IMR-90 (cell line): ENCODE measurements at regions not wholly inside any gene's neighbourhood (a gene's known extent, or its start where the extent isn't known, plus 50 kb on each side); places are given as distances from the start of the nearest gene placed in this dataset.

ENCODE experiments used
- ATAC-seq: fragments of 200-7000 bp; cut with Tn5 transposase; 2 replicates; pipeline ENCODE4 v1.9.1; 2020; ENCODE audit warnings: low read depth, mild to moderate bottlenecking, moderate library complexity
- BruUV-seq: library from RNA; stranded (reverse); fragments of 400-500 nt; replicated peaks from 2 replicates; lab custom pipeline; 2021; lab: Mats Ljungman, UMichigan
- CTCF ChIA-PET: fragments of 300-600 bp; formaldehyde crosslinking; extraction: SDS; loops from one replicate; lab custom pipeline; 2021; ENCODE audit warnings: antibody characterized with exemption; lab: Yijun Ruan, JAX
- POLR2A ChIA-PET: fragments of 300-600 bp; sonication (Branson Sonifier 250); formaldehyde crosslinking; loops from one replicate; lab custom pipeline; 2022; ENCODE audit warnings: antibody characterized with exemption; ENCODE audit not compliant: unreplicated experiment; lab: Charles Lee
- DNase-seq: peaks from one replicate; pipeline ENCODE4 v3.0.0; 2013
- H2AFZ ChIP-seq: replicated peaks from 2 replicates; pipeline ENCODE3; 2013; ENCODE audit warnings: low read length, mild to moderate bottlenecking; ENCODE audit not compliant: poor library complexity
- H2AK5ac ChIP-seq: 2 replicates; pipeline ENCODE4 v1.6.1; 2013; ENCODE audit warnings: low read depth, low read length, inconsistent platforms
- H2AK9ac ChIP-seq: replicated peaks from 2 replicates; pipeline ENCODE3; 2013; ENCODE audit warnings: mild to moderate bottlenecking, low read depth, low read length, moderate library complexity; ENCODE audit not compliant: poor library complexity
- H2BK120ac ChIP-seq: 2 replicates; pipeline ENCODE4 v1.6.1; 2013; ENCODE audit warnings: low read depth, low read length, inconsistent platforms
- H2BK15ac ChIP-seq: 3 replicates; pipeline ENCODE4 v1.6.1; 2013; ENCODE audit warnings: low read depth, low read length, inconsistent platforms
- H2BK20ac ChIP-seq: 2 replicates; pipeline ENCODE4 v1.6.1; 2013; ENCODE audit warnings: low read depth, mild to moderate bottlenecking, inconsistent platforms, low read length, moderate library complexity
- H2BK5ac ChIP-seq: 2 replicates; pipeline ENCODE4 v1.6.1; 2013; ENCODE audit warnings: mild to moderate bottlenecking, low read depth, low read length, inconsistent platforms; ENCODE audit not compliant: poor library complexity, severe bottlenecking
- H3K14ac ChIP-seq: replicated peaks from 2 replicates; pipeline ENCODE4 v1.6.1; 2013; ENCODE audit warnings: low read depth, low read length, inconsistent platforms
- H3K18ac ChIP-seq: 2 replicates; pipeline ENCODE4 v1.6.1; 2013; ENCODE audit warnings: low read depth, low read length, control low read depth
- H3K23ac ChIP-seq: 2 replicates; pipeline ENCODE4 v1.6.1; 2013; ENCODE audit warnings: low read depth, low read length, inconsistent platforms
- H3K27ac ChIP-seq: 2 replicates; pipeline ENCODE4 v1.5.1; 2013; ENCODE audit warnings: mild to moderate bottlenecking, control low read depth, low read length; ENCODE audit not compliant: insufficient read depth
- H3K27me3 ChIP-seq: 2 replicates; pipeline ENCODE4 v1.6.1; 2013; ENCODE audit warnings: low read length; ENCODE audit not compliant: control insufficient read depth, insufficient read depth
- H3K36me3 ChIP-seq: 2 replicates; pipeline ENCODE4 v1.6.1; 2013; ENCODE audit warnings: low read length, mixed read lengths; ENCODE audit not compliant: control insufficient read depth, insufficient read depth
- H3K4ac ChIP-seq: 2 replicates; pipeline ENCODE4 v1.6.1; 2013; ENCODE audit warnings: low read depth, low read length, inconsistent platforms
- H3K4me1 ChIP-seq: 2 replicates; pipeline ENCODE4 v1.6.1; 2013; ENCODE audit warnings: low read length, mixed read lengths; ENCODE audit not compliant: control insufficient read depth, insufficient read depth
- H3K4me2 ChIP-seq: 2 replicates; pipeline ENCODE4 v1.6.1; 2013; ENCODE audit warnings: low read depth, mild to moderate bottlenecking, control low read depth, low read length, moderate library complexity
- H3K4me3 ChIP-seq: 2 replicates; pipeline ENCODE4 v1.5.1; 2013; ENCODE audit warnings: low read depth, mild to moderate bottlenecking, control low read depth, low read length, moderate library complexity; ENCODE audit not compliant: insufficient read depth
- H3K56ac ChIP-seq: 2 replicates; pipeline ENCODE4 v1.6.1; 2013; ENCODE audit warnings: low read length, inconsistent platforms; ENCODE audit not compliant: insufficient read depth; ENCODE audit errors: extremely low read depth
- H3K79me1 ChIP-seq, 2 experiments: 2 replicates each; pipeline ENCODE4 v1.6.1; 2013; ENCODE audit warnings: low read length in 2 of 2, inconsistent platforms in 1 of 2, low read depth in 1 of 2
- H3K9ac ChIP-seq: 2 replicates; pipeline ENCODE4 v1.6.1; 2013; ENCODE audit warnings: low read depth, low read length, control low read depth
- H3K9me1 ChIP-seq: 2 replicates; pipeline ENCODE4 v1.6.1; 2013; ENCODE audit warnings: low read length, inconsistent platforms; ENCODE audit not compliant: insufficient read depth
- H3K9me3 ChIP-seq: 2 replicates; pipeline ENCODE4 v1.6.1; 2013; ENCODE audit warnings: low read length; ENCODE audit not compliant: control insufficient read depth, insufficient read depth
- H4K20me1 ChIP-seq: 2 replicates; pipeline ENCODE4 v1.6.1; 2013; ENCODE audit warnings: low read length, inconsistent platforms; ENCODE audit not compliant: insufficient read depth
- H4K5ac ChIP-seq: 2 replicates; pipeline ENCODE4 v1.6.1; 2013; ENCODE audit warnings: mild to moderate bottlenecking, low read depth, low read length, control low read depth
- H4K8ac ChIP-seq, 2 experiments: 2 replicates each; pipeline ENCODE4 v1.6.1; 2013; ENCODE audit warnings: low read depth in 2 of 2, low read length in 2 of 2, control low read depth in 1 of 2, inconsistent platforms in 1 of 2
- H4K91ac ChIP-seq: 2 replicates; pipeline ENCODE4 v1.6.1; 2013; ENCODE audit warnings: low read depth, low read length, inconsistent platforms; ENCODE audit not compliant: insufficient read depth
- BHLHE40 ChIP-seq: fragments of 150-350 bp; IDR thresholded peaks from 2 replicates; pipeline ENCODE4 v1.6.1; 2016; ENCODE audit warnings: mild to moderate bottlenecking, low read depth, low read length
- CEBPB ChIP-seq: IDR thresholded peaks from 2 replicates; pipeline ENCODE4 v1.6.1; 2012; ENCODE audit warnings: low read depth, low read length, improper control_type of control experiment
- CHD1 ChIP-seq: IDR thresholded peaks from 2 replicates; pipeline ENCODE4 v1.6.1; 2012; ENCODE audit warnings: low read depth, low read length, improper control_type of control experiment
- FOS ChIP-seq: fragments of 150-350 bp; IDR thresholded peaks from 2 replicates; pipeline ENCODE4 v1.6.1; 2016; ENCODE audit warnings: low read depth, low read length
- MAFK ChIP-seq: IDR thresholded peaks from 2 replicates; pipeline ENCODE4 v1.6.1; 2012; ENCODE audit warnings: low read depth, low read length, improper control_type of control experiment
- MAZ ChIP-seq: IDR thresholded peaks from 2 replicates; pipeline ENCODE4 v1.6.1; 2012; ENCODE audit warnings: low read depth, mild to moderate bottlenecking, low read length, improper control_type of control experiment, moderate library complexity, borderline replicate concordance
- MXI1 ChIP-seq: IDR thresholded peaks from 2 replicates; pipeline ENCODE4 v1.6.1; 2012; ENCODE audit warnings: low read depth, mild to moderate bottlenecking, low read length, moderate library complexity, borderline replicate concordance
- NFE2L2 ChIP-seq: fragments of 150-350 bp; IDR thresholded peaks from 2 replicates; pipeline ENCODE4 v1.6.1; 2016; ENCODE audit warnings: low read depth, mild to moderate bottlenecking, low read length
- POLR2A ChIP-seq: IDR thresholded peaks from 2 replicates; pipeline ENCODE4 v1.6.1; 2012; ENCODE audit warnings: mild to moderate bottlenecking, low read depth, low read length
- RAD21 ChIP-seq: IDR thresholded peaks from 2 replicates; pipeline ENCODE4 v1.6.1; 2012; ENCODE audit warnings: low read length, improper control_type of control experiment
- RCOR1 ChIP-seq: IDR thresholded peaks from 2 replicates; pipeline ENCODE4 v1.6.1; 2012; ENCODE audit warnings: mild to moderate bottlenecking, low read length, improper control_type of control experiment; ENCODE audit not compliant: insufficient replicate concordance
- RFX5 ChIP-seq: IDR thresholded peaks from 2 replicates; pipeline ENCODE4 v1.8.0; 2012; ENCODE audit warnings: low read depth, mild to moderate bottlenecking, low read length, moderate library complexity
- SMC3 ChIP-seq: fragments of 150-350 bp; IDR thresholded peaks from 2 replicates; pipeline ENCODE4 v1.6.1; 2016; ENCODE audit warnings: low read depth, mild to moderate bottlenecking, antibody characterized with exemption, low read length, moderate library complexity
- USF2 ChIP-seq: fragments of 150-350 bp; IDR thresholded peaks from 2 replicates; pipeline ENCODE4 v1.6.1; 2017; ENCODE audit warnings: mild to moderate bottlenecking, antibody characterized with exemption, low read length, low read depth
- WGBS, 2 experiments: methylation state at CpG; one replicate each; pipeline versions ENCODE4 v1.1.5 to v1.1.7; 2013; ENCODE audit warnings: missing lambda C conversion rate in 2 of 2; ENCODE audit not compliant: insufficient read length in 1 of 2; ENCODE audit errors: extremely low coverage in 2 of 2; 5-methylcytosine and 5-hydroxymethylcytosine counted together
- dilution Hi-C: fragments of 300-500 bp; cut with HindIII; formaldehyde crosslinking; loops from one replicate; pipeline ENCODE4 v1.14.3; 2018; ENCODE audit warnings: low sequenced_read_pairs; ENCODE audit not compliant: unreplicated experiment
- in situ Hi-C: fragments of 300-500 bp; cut with MboI; formaldehyde crosslinking; loops from 3 replicates; pipeline ENCODE4 v1.14.3; 2019; ENCODE audit warnings: low sequenced_read_pairs, inconsistent platforms, mixed read lengths
- intact Hi-C: fragments of 100-400 bp; cut with micrococcal nuclease; formaldehyde crosslinking; loops from 2 replicates; pipeline ENCODE4 v1.10.0; 2022
- TF ChIP-seq, protein P1 (sequence below): fragments of 150-350 bp; IDR thresholded peaks from 2 replicates; pipeline ENCODE4 v1.6.1; 2016; ENCODE audit warnings: low read depth, mild to moderate bottlenecking, low read length, moderate library complexity, borderline replicate concordance
- TF ChIP-seq, protein P2 (sequence below): conservative IDR thresholded peaks from 2 replicates; pipeline ENCODE4 v1.5.1; 2012; ENCODE audit warnings: mild to moderate bottlenecking, low read depth, low read length, improper control_type of control experiment

DNA sequence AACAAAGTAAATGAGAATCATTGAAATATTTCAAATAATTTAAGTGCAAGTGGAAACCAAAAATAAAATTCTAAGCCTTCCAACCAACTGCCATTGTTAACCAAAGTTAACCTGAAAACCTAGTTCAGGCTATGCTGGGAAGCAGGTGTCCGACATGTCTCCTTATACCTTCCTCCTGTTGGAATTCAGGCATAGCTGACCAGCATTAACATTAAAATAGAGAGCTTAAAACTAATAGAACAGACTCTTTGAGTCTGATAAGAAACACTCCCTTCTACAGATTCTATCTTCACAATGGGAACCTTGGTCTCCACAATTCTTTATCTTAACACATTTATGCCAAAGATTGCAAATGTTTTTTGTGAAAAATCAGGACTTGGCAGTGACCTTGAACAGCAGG lies 1004.9 kb upstream of the NRXN1 start:
- CTCF ChIA-PET: no interaction called here
- intact Hi-C loops: no loop called here

More for the DNA sequence above, 1004.9 kb upstream of the NRXN1 start:
- Histone ChIP-seq H3K4me1 (no peaks in the 10 kb centered on the region), H3K18ac (no peak overlapping the region), H4K20me1 (no peaks in the 10 kb centered on the region), H3K23ac (no peak overlapping the region), H3K27me3 (no peaks in the 10 kb centered on the region), H3K4me2 (no peak overlapping the region), H3K4ac (no peak overlapping the region), H4K5ac (no peak overlapping the region), H2AK9ac (no peak overlapping the region), H2BK120ac (no peak overlapping the region), H4K91ac (no peak overlapping the region), H2AK5ac (no peak overlapping the region), H3K79me1 (no peaks in the 10 kb centered on the region), H3K4me3 (no peak overlapping the region), H3K36me3 (no peaks in the 10 kb centered on the region), H2AFZ (no peak overlapping the region), H3K9me1 (no peaks in the 10 kb centered on the region), H2BK5ac (no peak overlapping the region), H3K56ac (no peak overlapping the region), H3K14ac (no peak overlapping the region), H2BK20ac (no peak overlapping the region), H3K27ac (no peak overlapping the region), H3K9me3 (no peaks in the 10 kb centered on the region), H4K8ac (no peak overlapping the region), H3K9ac (no peak overlapping the region), H2BK15ac (no peak overlapping the region)
- POLR2A ChIA-PET: no interaction called here
- no TSS peak for BruUV-seq
- no peak for TF ChIP-seq SMC3
- TF ChIP-seq BHLHE40: no peak
- TF ChIP-seq, protein P1, sequence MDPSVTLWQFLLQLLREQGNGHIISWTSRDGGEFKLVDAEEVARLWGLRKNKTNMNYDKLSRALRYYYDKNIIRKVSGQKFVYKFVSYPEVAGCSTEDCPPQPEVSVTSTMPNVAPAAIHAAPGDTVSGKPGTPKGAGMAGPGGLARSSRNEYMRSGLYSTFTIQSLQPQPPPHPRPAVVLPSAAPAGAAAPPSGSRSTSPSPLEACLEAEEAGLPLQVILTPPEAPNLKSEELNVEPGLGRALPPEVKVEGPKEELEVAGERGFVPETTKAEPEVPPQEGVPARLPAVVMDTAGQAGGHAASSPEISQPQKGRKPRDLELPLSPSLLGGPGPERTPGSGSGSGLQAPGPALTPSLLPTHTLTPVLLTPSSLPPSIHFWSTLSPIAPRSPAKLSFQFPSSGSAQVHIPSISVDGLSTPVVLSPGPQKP: no peak
- TF ChIP-seq NFE2L2: no peak
- TF ChIP-seq RCOR1: no peak
- TF ChIP-seq CEBPB: no peak
- no peak for TF ChIP-seq MAZ
- no peak for TF ChIP-seq RFX5
- no peak for TF ChIP-seq MAFK
- TF ChIP-seq MXI1: no peak
- no peak for TF ChIP-seq CHD1
- TF ChIP-seq USF2: no peak
- TF ChIP-seq POLR2A: no peak
- no peak for TF ChIP-seq FOS
- TF ChIP-seq, protein P2, sequence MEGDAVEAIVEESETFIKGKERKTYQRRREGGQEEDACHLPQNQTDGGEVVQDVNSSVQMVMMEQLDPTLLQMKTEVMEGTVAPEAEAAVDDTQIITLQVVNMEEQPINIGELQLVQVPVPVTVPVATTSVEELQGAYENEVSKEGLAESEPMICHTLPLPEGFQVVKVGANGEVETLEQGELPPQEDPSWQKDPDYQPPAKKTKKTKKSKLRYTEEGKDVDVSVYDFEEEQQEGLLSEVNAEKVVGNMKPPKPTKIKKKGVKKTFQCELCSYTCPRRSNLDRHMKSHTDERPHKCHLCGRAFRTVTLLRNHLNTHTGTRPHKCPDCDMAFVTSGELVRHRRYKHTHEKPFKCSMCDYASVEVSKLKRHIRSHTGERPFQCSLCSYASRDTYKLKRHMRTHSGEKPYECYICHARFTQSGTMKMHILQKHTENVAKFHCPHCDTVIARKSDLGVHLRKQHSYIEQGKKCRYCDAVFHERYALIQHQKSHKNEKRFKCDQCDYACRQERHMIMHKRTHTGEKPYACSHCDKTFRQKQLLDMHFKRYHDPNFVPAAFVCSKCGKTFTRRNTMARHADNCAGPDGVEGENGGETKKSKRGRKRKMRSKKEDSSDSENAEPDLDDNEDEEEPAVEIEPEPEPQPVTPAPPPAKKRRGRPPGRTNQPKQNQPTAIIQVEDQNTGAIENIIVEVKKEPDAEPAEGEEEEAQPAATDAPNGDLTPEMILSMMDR: no peak
- TF ChIP-seq RAD21: no peak
- in situ Hi-C loops (no loop called here), dilution Hi-C loops (no loop called here)
- ATAC-seq (no peak), DNase-seq (no peak)
- no CpG with 5 or more reads among the region's 1 CpG for WGBS, 2 experiments
